ENCODE measurements at regions not wholly inside any gene's neighbourhood (a gene's known extent, or its start where the extent isn't known, plus 50 kb on each side); places are given as distances from the start of the nearest gene placed in this dataset.

DNA sequence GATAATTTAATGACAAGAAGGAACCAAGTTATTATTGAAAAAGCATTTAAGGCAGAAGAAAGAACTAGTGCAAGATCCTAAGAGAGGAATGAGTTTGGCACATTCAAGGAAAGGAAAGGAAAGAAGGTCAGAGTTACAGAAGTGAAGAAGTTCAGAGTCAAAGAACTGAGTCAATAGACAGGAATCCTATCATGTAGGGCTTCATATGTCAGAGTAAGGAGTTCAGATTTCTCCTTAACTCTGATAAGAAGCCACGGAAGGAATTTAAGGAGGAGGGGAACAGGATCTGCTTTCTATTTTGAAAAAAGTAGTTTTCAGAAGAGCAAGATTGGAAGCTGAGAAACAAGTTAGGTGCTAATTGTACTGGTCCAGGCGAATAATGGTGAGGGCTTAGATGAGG is 223.1 kb upstream of the FOXN3 start:
- TF ChIP-seq EP300 (IDR thresholded peaks at IDR 0.05) = no peak
- TF ChIP-seq POLR2A (IDR thresholded peaks at IDR 0.05) = no peak
- TF ChIP-seq, protein P1, sequence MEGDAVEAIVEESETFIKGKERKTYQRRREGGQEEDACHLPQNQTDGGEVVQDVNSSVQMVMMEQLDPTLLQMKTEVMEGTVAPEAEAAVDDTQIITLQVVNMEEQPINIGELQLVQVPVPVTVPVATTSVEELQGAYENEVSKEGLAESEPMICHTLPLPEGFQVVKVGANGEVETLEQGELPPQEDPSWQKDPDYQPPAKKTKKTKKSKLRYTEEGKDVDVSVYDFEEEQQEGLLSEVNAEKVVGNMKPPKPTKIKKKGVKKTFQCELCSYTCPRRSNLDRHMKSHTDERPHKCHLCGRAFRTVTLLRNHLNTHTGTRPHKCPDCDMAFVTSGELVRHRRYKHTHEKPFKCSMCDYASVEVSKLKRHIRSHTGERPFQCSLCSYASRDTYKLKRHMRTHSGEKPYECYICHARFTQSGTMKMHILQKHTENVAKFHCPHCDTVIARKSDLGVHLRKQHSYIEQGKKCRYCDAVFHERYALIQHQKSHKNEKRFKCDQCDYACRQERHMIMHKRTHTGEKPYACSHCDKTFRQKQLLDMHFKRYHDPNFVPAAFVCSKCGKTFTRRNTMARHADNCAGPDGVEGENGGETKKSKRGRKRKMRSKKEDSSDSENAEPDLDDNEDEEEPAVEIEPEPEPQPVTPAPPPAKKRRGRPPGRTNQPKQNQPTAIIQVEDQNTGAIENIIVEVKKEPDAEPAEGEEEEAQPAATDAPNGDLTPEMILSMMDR (IDR thresholded peaks at IDR 0.05) = no peak
- H3K4me3 ChIP-seq = no peak overlapping the region
- no peaks in the 10 kb centered on the region for H3K36me3 ChIP-seq
- no peaks in the 10 kb centered on the region for H3K9me3 ChIP-seq
- no peak overlapping the region for H3K27ac ChIP-seq
- H3K4me1 ChIP-seq = no peaks in the 10 kb centered on the region
- H3K27me3 ChIP-seq = no peaks in the 10 kb centered on the region
- WGBS, 2 donors = 83 to 86% methylated on average over 2 of the region's 2 CpGs
- DNase-seq (ENCODE audit: low spot score in 2 of 2) = no peak

DNA sequence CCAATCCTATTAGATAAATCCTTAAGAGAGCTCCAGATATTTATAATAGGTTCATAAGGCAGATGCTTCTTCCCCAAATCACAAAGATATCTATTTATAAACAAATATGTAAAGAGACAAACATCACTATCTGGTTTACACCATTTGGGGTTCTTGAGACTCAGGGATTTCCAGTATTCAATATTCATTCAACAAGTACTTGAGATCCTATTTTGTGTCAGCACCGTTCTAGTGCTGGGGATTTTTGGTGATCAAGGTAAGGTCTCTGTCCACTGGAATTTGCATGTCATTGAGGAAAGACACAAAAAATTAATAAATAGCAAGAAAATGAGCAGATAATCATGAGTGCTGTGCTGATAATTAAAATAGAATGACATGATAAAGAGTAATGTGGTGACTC is 222.7 kb upstream of the FOXN3 start:
- Histone ChIP-seq H3K27me3 (no peaks in the 10 kb centered on the region), H3K4me1 (no peaks in the 10 kb centered on the region), H3K27ac (no peak overlapping the region), H3K9me3 (no peaks in the 10 kb centered on the region), H3K4me3 (no peak overlapping the region), H3K36me3 (no peaks in the 10 kb centered on the region)
- TF ChIP-seq, protein P1 (IDR thresholded peaks at IDR 0.05) = no peak
- no peak for TF ChIP-seq POLR2A (IDR thresholded peaks at IDR 0.05)
- no peak for TF ChIP-seq EP300 (IDR thresholded peaks at IDR 0.05)
- DNase-seq (ENCODE audit: low spot score in 2 of 2) = no peak
- 88 to 90% methylated on average over 1 of the region's 1 CpG for WGBS, 2 donors

DNA sequence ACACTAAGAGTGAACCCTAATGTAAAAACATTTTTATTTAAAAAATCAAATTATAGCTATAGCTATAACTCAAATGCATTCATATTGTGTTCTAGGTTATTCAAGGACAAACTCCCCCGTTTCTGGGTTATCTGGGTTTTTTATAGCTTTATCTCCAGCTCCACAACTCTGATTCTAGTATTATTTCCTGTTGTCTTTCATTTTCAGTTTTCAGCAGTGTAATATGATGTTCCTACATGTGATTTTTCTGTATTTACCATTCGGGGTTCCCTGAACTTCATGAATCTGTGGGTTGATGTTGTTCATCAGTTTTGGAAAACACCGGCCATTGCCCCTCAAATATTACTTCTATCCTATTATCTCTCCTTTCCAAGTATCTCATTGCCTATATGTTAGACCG is 221.9 kb upstream of the FOXN3 start:
- H3K4me3 ChIP-seq = no peak overlapping the region
- no peak overlapping the region for H3K27ac ChIP-seq
- no peak for TF ChIP-seq POLR2A (IDR thresholded peaks at IDR 0.05)
- no peak for TF ChIP-seq EP300 (IDR thresholded peaks at IDR 0.05)
- TF ChIP-seq, protein P1 (IDR thresholded peaks at IDR 0.05) = no peak
- H3K27me3 ChIP-seq = no peaks in the 10 kb centered on the region
- H3K9me3 ChIP-seq = no peaks in the 10 kb centered on the region
- H3K36me3 ChIP-seq = no peaks in the 10 kb centered on the region
- WGBS, 2 donors = 86 to 87% methylated on average over 4 of the region's 4 CpGs
- no peaks in the 10 kb centered on the region for H3K4me1 ChIP-seq
- DNase-seq (ENCODE audit: low spot score in 2 of 2) = no peak

DNA sequence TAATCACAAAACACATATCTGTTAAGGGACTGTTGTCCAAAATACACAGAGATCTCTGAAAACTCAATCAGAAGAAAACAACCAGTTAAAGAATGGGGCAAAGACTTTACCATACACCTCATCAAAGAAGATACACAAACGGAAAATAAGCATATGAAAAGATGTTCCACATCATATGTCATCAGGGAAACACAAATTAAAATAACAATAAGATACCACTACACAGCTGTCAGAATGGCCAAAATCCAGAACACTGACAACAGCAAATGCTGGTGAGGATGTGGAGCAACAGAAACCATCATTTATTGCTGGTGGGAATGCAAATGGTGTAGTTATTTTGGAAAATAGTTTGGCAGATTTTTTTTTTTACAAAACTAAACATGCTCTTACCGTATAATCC is 220.5 kb upstream of the FOXN3 start:
- TF ChIP-seq EP300 (IDR thresholded peaks at IDR 0.05) (no peak), POLR2A (IDR thresholded peaks at IDR 0.05) (no peak)
- TF ChIP-seq, protein P1 (IDR thresholded peaks at IDR 0.05) = no peak
- no peaks in the 10 kb centered on the region for H3K27me3 ChIP-seq
- H3K36me3 ChIP-seq = no peaks in the 10 kb centered on the region
- 67 to 70% methylated on average over 2 of the region's 2 CpGs for WGBS, 2 donors
- no peak for DNase-seq (ENCODE audit: low spot score in 2 of 2)
- H3K4me3 ChIP-seq = no peak overlapping the region
- H3K9me3 ChIP-seq = no peaks in the 10 kb centered on the region
- H3K27ac ChIP-seq = no peak overlapping the region
- H3K4me1 ChIP-seq = no peaks in the 10 kb centered on the region

DNA sequence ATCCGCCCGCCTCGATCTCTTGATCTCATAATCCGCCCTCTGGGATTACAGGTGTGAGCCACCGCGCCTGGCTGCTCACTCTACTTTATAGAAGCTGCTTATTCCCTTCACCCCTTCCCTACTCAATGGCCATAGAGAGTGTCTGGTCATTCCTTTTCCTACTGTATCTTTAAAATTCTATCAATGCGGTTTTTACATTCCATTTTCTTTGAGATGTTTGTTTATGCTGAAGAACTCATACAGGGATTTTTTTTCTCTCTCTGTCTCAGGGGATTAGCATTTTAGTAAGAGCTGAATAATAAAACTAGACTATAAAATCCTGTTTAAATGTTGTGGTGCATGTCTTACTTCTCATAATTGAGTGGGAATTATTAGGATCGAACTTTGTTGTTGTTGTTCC is 218.6 kb upstream of the FOXN3 start:
- WGBS, 2 donors = 73 to 85% methylated on average over 8 of the region's 8 CpGs
- no peak for TF ChIP-seq EP300 (IDR thresholded peaks at IDR 0.05)
- TF ChIP-seq, protein P1 (IDR thresholded peaks at IDR 0.05) = no peak
- no peaks in the 10 kb centered on the region for H3K9me3 ChIP-seq
- no peak overlapping the region for H3K27ac ChIP-seq
- H3K27me3 ChIP-seq = no peaks in the 10 kb centered on the region
- no peaks in the 10 kb centered on the region for H3K36me3 ChIP-seq
- H3K4me1 ChIP-seq = no peaks in the 10 kb centered on the region
- no peak for DNase-seq (ENCODE audit: low spot score in 2 of 2)
- no peak overlapping the region for H3K4me3 ChIP-seq

All from tibial nerve (tissue), 4 donors.